ENCODE measurements at regions not wholly inside any gene's neighbourhood (a gene's known extent, or its start where the extent isn't known, plus 50 kb on each side); places are given as distances from the start of the nearest gene placed in this dataset.

- FAIRE-seq, result no peak
- no peak for DNase-seq (ENCODE audit: insufficient read length, low spot score)
- no peak for TF ChIP-seq TAF1 (IDR thresholded peaks at IDR 0.05; ENCODE audit: low read depth, low read length)
- TF ChIP-seq PAX5 (IDR thresholded peaks at IDR 0.05; ENCODE audit: insufficient read depth, low read length, severe bottlenecking), result no peak
- no peak for TF ChIP-seq POLR2A (IDR thresholded peaks at IDR 0.05; ENCODE audit: low read depth, low read length)
- TF ChIP-seq POU2F2 (IDR thresholded peaks at IDR 0.05; ENCODE audit: low read depth, low read length), result no peak
- no peak for TF ChIP-seq POLR2AphosphoS5 (IDR thresholded peaks at IDR 0.05; ENCODE audit: low read depth, low read length)
- no peak for TF ChIP-seq SPI1 (IDR thresholded peaks at IDR 0.05; ENCODE audit: low read depth, low read length)
These were observed 144.0 kb upstream of the CIBAR2 start for GRCh38 chr16:85256190-85256739.

GRCh38 chr16:85257483-85257882 lies 145.2 kb upstream of the CIBAR2 start:
- TF ChIP-seq POLR2AphosphoS5 (IDR thresholded peaks at IDR 0.05; ENCODE audit: low read depth, low read length), result no peak
- TF ChIP-seq POU2F2 (IDR thresholded peaks at IDR 0.05; ENCODE audit: low read depth, low read length), result no peak
- TF ChIP-seq POLR2A (IDR thresholded peaks at IDR 0.05; ENCODE audit: low read depth, low read length), result no peak
- no peak for TF ChIP-seq SPI1 (IDR thresholded peaks at IDR 0.05; ENCODE audit: low read depth, low read length)
- no peak for TF ChIP-seq PAX5 (IDR thresholded peaks at IDR 0.05; ENCODE audit: insufficient read depth, low read length, severe bottlenecking)
- no peak for TF ChIP-seq TAF1 (IDR thresholded peaks at IDR 0.05; ENCODE audit: low read depth, low read length)
- no peak for FAIRE-seq
- DNase-seq (ENCODE audit: insufficient read length, low spot score), result no peak

GRCh38 chr16:85258166-85258565 lies 145.9 kb upstream of the CIBAR2 start:
- FAIRE-seq, result no peak
- DNase-seq (ENCODE audit: insufficient read length, low spot score), result no peak
- TF ChIP-seq POLR2A (IDR thresholded peaks at IDR 0.05; ENCODE audit: low read depth, low read length) (no peak), PAX5 (IDR thresholded peaks at IDR 0.05; ENCODE audit: insufficient read depth, low read length, severe bottlenecking) (no peak), SPI1 (IDR thresholded peaks at IDR 0.05; ENCODE audit: low read depth, low read length) (no peak), POU2F2 (IDR thresholded peaks at IDR 0.05; ENCODE audit: low read depth, low read length) (no peak), TAF1 (IDR thresholded peaks at IDR 0.05; ENCODE audit: low read depth, low read length) (no peak), POLR2AphosphoS5 (IDR thresholded peaks at IDR 0.05; ENCODE audit: low read depth, low read length) (no peak)

GRCh38 chr16:85258629-85259028 lies 146.4 kb upstream of the CIBAR2 start:
- DNase-seq (ENCODE audit: insufficient read length, low spot score) (no peak), FAIRE-seq (no peak)
- TF ChIP-seq POU2F2 (IDR thresholded peaks at IDR 0.05; ENCODE audit: low read depth, low read length) (no peak), TAF1 (IDR thresholded peaks at IDR 0.05; ENCODE audit: low read depth, low read length) (no peak), SPI1 (IDR thresholded peaks at IDR 0.05; ENCODE audit: low read depth, low read length) (no peak), POLR2A (IDR thresholded peaks at IDR 0.05; ENCODE audit: low read depth, low read length) (no peak), POLR2AphosphoS5 (IDR thresholded peaks at IDR 0.05; ENCODE audit: low read depth, low read length) (no peak), PAX5 (IDR thresholded peaks at IDR 0.05; ENCODE audit: insufficient read depth, low read length, severe bottlenecking) (no peak)

GRCh38 chr16:85259115-85259831 lies 147.0 kb upstream of the CIBAR2 start:
- no peak for FAIRE-seq
- no peak for TF ChIP-seq SPI1 (IDR thresholded peaks at IDR 0.05; ENCODE audit: low read depth, low read length)
- no peak for TF ChIP-seq PAX5 (IDR thresholded peaks at IDR 0.05; ENCODE audit: insufficient read depth, low read length, severe bottlenecking)
- no peak for TF ChIP-seq TAF1 (IDR thresholded peaks at IDR 0.05; ENCODE audit: low read depth, low read length)
- no peak for TF ChIP-seq POLR2A (IDR thresholded peaks at IDR 0.05; ENCODE audit: low read depth, low read length)
- TF ChIP-seq POLR2AphosphoS5 (IDR thresholded peaks at IDR 0.05; ENCODE audit: low read depth, low read length), result no peak
- TF ChIP-seq POU2F2 (IDR thresholded peaks at IDR 0.05; ENCODE audit: low read depth, low read length), result no peak
- no peak for DNase-seq (ENCODE audit: insufficient read length, low spot score)

GRCh38 chr16:85259832-85260167 lies 147.5 kb upstream of the CIBAR2 start:
- TF ChIP-seq TAF1 (IDR thresholded peaks at IDR 0.05; ENCODE audit: low read depth, low read length) (no peak), POLR2A (IDR thresholded peaks at IDR 0.05; ENCODE audit: low read depth, low read length) (no peak)
- FAIRE-seq (no peak), DNase-seq (ENCODE audit: insufficient read length, low spot score) (no peak)

- DNase-seq (ENCODE audit: insufficient read length, low spot score), result no peak
- FAIRE-seq, result no peak
- TF ChIP-seq POLR2A (IDR thresholded peaks at IDR 0.05; ENCODE audit: low read depth, low read length) (no peak), SPI1 (IDR thresholded peaks at IDR 0.05; ENCODE audit: low read depth, low read length) (no peak), TAF1 (IDR thresholded peaks at IDR 0.05; ENCODE audit: low read depth, low read length) (no peak), POLR2AphosphoS5 (IDR thresholded peaks at IDR 0.05; ENCODE audit: low read depth, low read length) (no peak), POU2F2 (IDR thresholded peaks at IDR 0.05; ENCODE audit: low read depth, low read length) (no peak), PAX5 (IDR thresholded peaks at IDR 0.05; ENCODE audit: insufficient read depth, low read length, severe bottlenecking) (no peak)
These were observed 148.9 kb upstream of the CIBAR2 start for GRCh38 chr16:85261204-85261603.

- DNase-seq (ENCODE audit: insufficient read length, low spot score) (no peak), FAIRE-seq (no peak)
- TF ChIP-seq POLR2A (IDR thresholded peaks at IDR 0.05; ENCODE audit: low read depth, low read length) (no peak), POU2F2 (IDR thresholded peaks at IDR 0.05; ENCODE audit: low read depth, low read length) (no peak), SPI1 (IDR thresholded peaks at IDR 0.05; ENCODE audit: low read depth, low read length) (no peak), TAF1 (IDR thresholded peaks at IDR 0.05; ENCODE audit: low read depth, low read length) (no peak), POLR2AphosphoS5 (IDR thresholded peaks at IDR 0.05; ENCODE audit: low read depth, low read length) (no peak), PAX5 (IDR thresholded peaks at IDR 0.05; ENCODE audit: insufficient read depth, low read length, severe bottlenecking) (no peak)
These were observed 149.6 kb upstream of the CIBAR2 start for GRCh38 chr16:85261657-85262557.

GRCh38 chr16:85262558-85263238 lies 150.4 kb upstream of the CIBAR2 start:
- TF ChIP-seq POLR2A (IDR thresholded peaks at IDR 0.05; ENCODE audit: low read depth, low read length) (no peak), PAX5 (IDR thresholded peaks at IDR 0.05; ENCODE audit: insufficient read depth, low read length, severe bottlenecking) (no peak), POU2F2 (IDR thresholded peaks at IDR 0.05; ENCODE audit: low read depth, low read length) (no peak), POLR2AphosphoS5 (IDR thresholded peaks at IDR 0.05; ENCODE audit: low read depth, low read length) (no peak), SPI1 (IDR thresholded peaks at IDR 0.05; ENCODE audit: low read depth, low read length) (no peak), TAF1 (IDR thresholded peaks at IDR 0.05; ENCODE audit: low read depth, low read length) (no peak)
- FAIRE-seq (no peak), DNase-seq (ENCODE audit: insufficient read length, low spot score) (no peak)

All from GM12891 (cell line).